Caki2 (cell line): ENCODE measurements at regions not wholly inside any gene's neighbourhood (a gene's known extent, or its start where the extent isn't known, plus 50 kb on each side); places are given as distances from the start of the nearest gene placed in this dataset.
"Not testable (repeated sequence)": the region's sequence is repeated elsewhere in the genome, so short reads cannot be mapped to it uniquely, and the experiment has no call there.

Experiments
- DNase-seq: peaks from one replicate; pipeline ENCODE4 v3.0.0-alpha.2; 2015; ENCODE audit warnings: low read depth
- in situ Hi-C: cut with HindIII; loops from 2 replicates; pipeline ENCODE4 v1.10.0; 2016; ENCODE audit warnings: low sequenced_read_pairs, low pct_unique_long_range_greater_than_20kb, mixed read lengths

GRCh38 chr11:129734654-129735053 is 81.0 kb upstream of the TMEM45B start:
- in situ Hi-C loops: no loop called here
- DNase-seq: no peak

GRCh38 chr11:129737831-129738230 is 77.8 kb upstream of the TMEM45B start:
- DNase-seq: no peak
- in situ Hi-C loops: no loop called here

- in situ Hi-C loops: no loop called here
- no peak for DNase-seq
These were observed 77.4 kb upstream of the TMEM45B start for GRCh38 chr11:129738242-129738641.

GRCh38 chr11:129739339-129739738 is 76.3 kb upstream of the TMEM45B start:
- in situ Hi-C loops: no loop called here
- no peak for DNase-seq

GRCh38 chr11:129740125-129740719 is 75.4 kb upstream of the TMEM45B start:
- DNase-seq: no peak
- in situ Hi-C loops: no loop called here

GRCh38 chr11:129743112-129743815 is 72.4 kb upstream of the TMEM45B start:
- DNase-seq: no peak
- in situ Hi-C loops: no loop called here

- in situ Hi-C loops: no loop called here
- DNase-seq: no peak
These were observed 68.6 kb upstream of the TMEM45B start for GRCh38 chr11:129747071-129747470.

GRCh38 chr11:129749141-129749540 is 66.5 kb upstream of the TMEM45B start:
- DNase-seq: no peak
- in situ Hi-C loops: no loop called here

GRCh38 chr11:129750343-129751292 is 65.0 kb upstream of the TMEM45B start:
- in situ Hi-C loops: no loop called here
- DNase-seq: peak; percentile 42

GRCh38 chr11:129751511-129751910 is 64.1 kb upstream of the TMEM45B start:
- in situ Hi-C loops: no loop called here
- no peak for DNase-seq

GRCh38 chr11:129763569-129763968 is 52.1 kb upstream of the TMEM45B start:
- in situ Hi-C loops, DNase-seq: not testable (repeated sequence)

- in situ Hi-C loops, DNase-seq: not testable (repeated sequence)
These were observed 51.4 kb upstream of the TMEM45B start for GRCh38 chr11:129764204-129764603.
